Upper lobe of left lung (tissue), 4 donors: ENCODE measurements at regions not wholly inside any gene's neighbourhood (a gene's known extent, or its start where the extent isn't known, plus 50 kb on each side); places are given as distances from the start of the nearest gene placed in this dataset.

Experiments
- POLR2A ChIP-seq, 4 donors: fragments of 450-650 bp; IDR thresholded peaks; one replicate each; pipeline ENCODE4 v1.5.1; 2016 to 2017; ENCODE audit warnings: antibody characterized with exemption in 4 of 4, mild to moderate bottlenecking in 2 of 4
- TF ChIP-seq, protein P1 (sequence below), 6 experiments: fragments of 450-650 bp in 4 of 6; fragments of 200-600 bp in 2 of 6; sonication (generic) in 2 of 6; IDR thresholded peaks; one replicate each; pipeline ENCODE4 v1.5.1; 2016 to 2019; ENCODE audit warnings: antibody characterized with exemption in 6 of 6

DNA sequence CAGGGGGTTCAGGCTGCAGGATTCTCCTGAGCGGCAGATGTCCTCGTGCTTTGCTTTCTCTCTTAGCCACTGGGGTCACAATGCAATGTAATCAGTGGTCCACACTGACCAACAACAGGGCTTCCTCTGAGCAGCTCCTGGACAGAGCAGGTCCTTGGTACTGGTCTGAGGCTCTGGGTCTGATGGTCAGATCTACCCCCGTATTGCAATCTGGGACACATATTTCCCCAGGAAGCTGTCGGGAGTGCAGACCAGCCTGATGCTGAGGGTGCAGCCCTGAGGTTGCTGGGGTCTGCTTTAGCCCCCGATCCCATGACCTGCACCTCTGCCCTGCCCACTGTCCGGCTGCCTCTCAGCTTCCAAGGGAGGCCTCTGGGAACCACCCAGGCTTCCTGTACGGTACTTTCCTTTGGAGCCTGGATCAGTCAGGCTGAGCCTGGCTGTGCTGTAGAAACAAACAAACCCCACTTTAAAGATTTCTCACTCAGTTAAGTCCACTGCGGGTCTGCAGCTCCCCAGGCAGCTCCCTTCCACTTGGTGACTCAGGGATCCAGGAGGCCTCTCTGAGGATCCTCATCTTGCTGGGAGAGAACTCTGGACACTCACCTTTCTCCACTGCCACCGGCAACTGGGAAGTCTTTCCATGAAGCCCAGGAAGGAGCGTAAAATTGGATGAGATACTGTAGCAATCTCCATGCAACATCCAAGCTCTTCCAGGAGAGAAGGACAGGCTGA, 1046.6 kb downstream of the TBC1D22A start:
- TF ChIP-seq, protein P1, sequence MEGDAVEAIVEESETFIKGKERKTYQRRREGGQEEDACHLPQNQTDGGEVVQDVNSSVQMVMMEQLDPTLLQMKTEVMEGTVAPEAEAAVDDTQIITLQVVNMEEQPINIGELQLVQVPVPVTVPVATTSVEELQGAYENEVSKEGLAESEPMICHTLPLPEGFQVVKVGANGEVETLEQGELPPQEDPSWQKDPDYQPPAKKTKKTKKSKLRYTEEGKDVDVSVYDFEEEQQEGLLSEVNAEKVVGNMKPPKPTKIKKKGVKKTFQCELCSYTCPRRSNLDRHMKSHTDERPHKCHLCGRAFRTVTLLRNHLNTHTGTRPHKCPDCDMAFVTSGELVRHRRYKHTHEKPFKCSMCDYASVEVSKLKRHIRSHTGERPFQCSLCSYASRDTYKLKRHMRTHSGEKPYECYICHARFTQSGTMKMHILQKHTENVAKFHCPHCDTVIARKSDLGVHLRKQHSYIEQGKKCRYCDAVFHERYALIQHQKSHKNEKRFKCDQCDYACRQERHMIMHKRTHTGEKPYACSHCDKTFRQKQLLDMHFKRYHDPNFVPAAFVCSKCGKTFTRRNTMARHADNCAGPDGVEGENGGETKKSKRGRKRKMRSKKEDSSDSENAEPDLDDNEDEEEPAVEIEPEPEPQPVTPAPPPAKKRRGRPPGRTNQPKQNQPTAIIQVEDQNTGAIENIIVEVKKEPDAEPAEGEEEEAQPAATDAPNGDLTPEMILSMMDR (IDR thresholded peaks at IDR 0.05): no peak
- no peak for TF ChIP-seq POLR2A (IDR thresholded peaks at IDR 0.05)
